ENCODE measurements at regions not wholly inside any gene's neighbourhood (a gene's known extent, or its start where the extent isn't known, plus 50 kb on each side); places are given as distances from the start of the nearest gene placed in this dataset.

GRCh38 chrX:111003118-111003517 lies 92.9 kb upstream of the PAK3 start:
- in situ Hi-C loops (cut with MboI; ENCODE audit: low sequenced_read_pairs) = no loop called here
- no peak overlapping the region for H2BK120ac ChIP-seq (ENCODE audit: low read depth, low read length)
- no peak overlapping the region for H2BK20ac ChIP-seq (ENCODE audit: low read depth, low read length)
- H4K91ac ChIP-seq (ENCODE audit: insufficient read depth, low read depth, low read length) = no peak overlapping the region
- H2BK5ac ChIP-seq (ENCODE audit: low read depth, low read length, poor library complexity, severe bottlenecking) = no peak overlapping the region
- H3K9me1 ChIP-seq (ENCODE audit: insufficient read depth, low read length) = no peaks in the 10 kb centered on the region
- H3K9me3 ChIP-seq (ENCODE audit: control insufficient read depth, insufficient read depth, low read length) = no peaks in the 10 kb centered on the region
- no peaks in the 10 kb centered on the region for H3K79me1 ChIP-seq (ENCODE audit: low read depth in 1 of 2, low read length in 2 of 2)
- H2AK5ac ChIP-seq (ENCODE audit: low read depth, low read length) = no peak overlapping the region
- H3K18ac ChIP-seq (ENCODE audit: low read depth, low read length) = no peak overlapping the region
- peaks cover 11% of the 10 kb centered on the region for H3K27me3 ChIP-seq (ENCODE audit: control insufficient read depth, insufficient read depth, low read length)
- H3K4me3 ChIP-seq (ENCODE audit: insufficient read depth, low read depth, low read length) = no peak overlapping the region
- H3K14ac ChIP-seq (replicated peaks; ENCODE audit: low read depth, low read length) = no peak overlapping the region
- intact Hi-C loops (cut with micrococcal nuclease) = no loop called here
- no TSS peak for BruUV-seq (replicated peaks)
- no peak overlapping the region for H2AFZ ChIP-seq (replicated peaks; ENCODE audit: low read length, poor library complexity)
- H3K23ac ChIP-seq (ENCODE audit: low read depth, low read length) = no peak overlapping the region
- POLR2A ChIA-PET (ENCODE audit: unreplicated experiment) = no interaction called here
- no peak overlapping the region for H4K8ac ChIP-seq (ENCODE audit: low read depth in 2 of 2, low read length in 2 of 2)
- peak; percentile 78 for TF ChIP-seq MAFK (IDR thresholded peaks at IDR 0.05; ENCODE audit: low read depth, low read length)
- TF ChIP-seq CHD1 (IDR thresholded peaks at IDR 0.05; ENCODE audit: low read depth, low read length) = no peak
- TF ChIP-seq SMC3 (IDR thresholded peaks at IDR 0.05; ENCODE audit: low read depth, low read length) = no peak
- no peaks in the 10 kb centered on the region for H3K4me1 ChIP-seq (ENCODE audit: control insufficient read depth, insufficient read depth, low read length)
- H3K4ac ChIP-seq (ENCODE audit: low read depth, low read length) = no peak overlapping the region
- DNase-seq = no peak
- H4K20me1 ChIP-seq (ENCODE audit: insufficient read depth, low read length) = no peaks in the 10 kb centered on the region
- no peaks in the 10 kb centered on the region for H3K36me3 ChIP-seq (ENCODE audit: control insufficient read depth, insufficient read depth, low read length)
- no peak overlapping the region for H4K5ac ChIP-seq (ENCODE audit: low read depth, low read length)
- no CpG with 5 or more reads among the region's 4 CpGs for WGBS, 2 experiments (ENCODE audit: extremely low coverage in 2 of 2, insufficient read length in 1 of 2)
- no peak overlapping the region for H2AK9ac ChIP-seq (replicated peaks; ENCODE audit: low read depth, low read length, poor library complexity)
- dilution Hi-C loops (cut with HindIII; ENCODE audit: low sequenced_read_pairs, unreplicated experiment) = no loop called here
- H3K4me2 ChIP-seq (ENCODE audit: low read depth, low read length) = no peak overlapping the region
- no peak overlapping the region for H2BK15ac ChIP-seq (ENCODE audit: low read depth, low read length)
- H3K9ac ChIP-seq (ENCODE audit: low read depth, low read length) = no peak overlapping the region
- no peak for ATAC-seq (ENCODE audit: low read depth)
- H3K56ac ChIP-seq (ENCODE audit: extremely low read depth, insufficient read depth, low read length) = no peak overlapping the region
- CTCF ChIA-PET = no interaction called here
- no peak overlapping the region for H3K27ac ChIP-seq (ENCODE audit: insufficient read depth, low read length)
